Ascending aorta (tissue), 2 donors: ENCODE measurements at regions not wholly inside any gene's neighbourhood (a gene's known extent, or its start where the extent isn't known, plus 50 kb on each side); places are given as distances from the start of the nearest gene placed in this dataset.

Experiments
- DNase-seq, 2 donors: peaks; one replicate each; pipeline ENCODE4 v3.0.0-alpha.2; 2019; ENCODE audit warnings: low spot score in 2 of 2
- H3K27ac ChIP-seq, 2 donors: fragments of 200-600 bp; sonication (generic); one replicate each; pipeline ENCODE4 v1.5.1; 2016 to 2017; ENCODE audit warnings: mild to moderate bottlenecking in 1 of 2
- H3K27me3 ChIP-seq: fragments of 200-600 bp; sonication (generic); one replicate; pipeline ENCODE4 v1.5.1; 2017
- H3K36me3 ChIP-seq, 2 donors: fragments of 200-600 bp; sonication (generic); one replicate each; pipeline ENCODE4 v1.5.1; 2016
- H3K4me1 ChIP-seq, 2 donors: fragments of 200-600 bp; sonication (generic); one replicate each; pipeline ENCODE4 v1.5.1; 2016 to 2017; ENCODE audit warnings: mild to moderate bottlenecking in 1 of 2
- H3K4me3 ChIP-seq, 2 donors: fragments of 200-600 bp; sonication (generic); one replicate each; pipeline ENCODE4 v1.5.1; 2016 to 2017; ENCODE audit warnings: mild to moderate bottlenecking in 1 of 2
- H3K9me3 ChIP-seq, 2 donors: fragments of 200-600 bp; sonication (generic); one replicate each; pipeline ENCODE4 v1.5.1; 2016
- intact Hi-C: fragments of 100-400 bp; cut with DNase I; formaldehyde crosslinking; loops from one replicate; pipeline ENCODE4 v1.15.1; 2023
- TF ChIP-seq, protein P1 (sequence below), 3 experiments: fragments of 200-600 bp in 2 of 3; fragments of 450-650 bp in 1 of 3; sonication (generic) in 2 of 3; IDR thresholded peaks; one replicate each; pipeline ENCODE4 v1.5.1; 2016 to 2019; ENCODE audit warnings: antibody characterized with exemption in 3 of 3, mild to moderate bottlenecking in 1 of 3, moderate library complexity in 1 of 3

DNA sequence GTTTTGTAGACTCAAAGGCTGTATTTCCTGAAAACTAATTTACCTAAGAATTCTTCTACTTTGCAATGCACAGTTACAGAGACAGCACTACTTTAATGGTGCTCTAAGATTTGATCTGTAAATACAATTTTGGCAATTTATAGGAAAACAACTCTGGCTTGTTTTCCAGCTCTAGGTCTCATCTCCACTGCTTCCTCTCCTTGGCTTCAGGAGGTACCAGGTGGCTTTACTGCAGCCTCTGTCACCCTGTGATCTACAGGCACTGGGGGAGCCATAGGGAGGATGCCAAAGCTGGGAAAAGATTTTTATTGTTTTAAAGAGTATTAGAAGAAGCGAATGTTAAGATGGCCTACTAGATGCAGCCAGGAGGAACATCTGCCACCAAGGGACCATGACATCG is 1563.6 kb downstream of the OLFM4 start:
- no peaks in the 10 kb centered on the region for H3K4me1 ChIP-seq
- H3K9me3 ChIP-seq, result no peaks in the 10 kb centered on the region
- TF ChIP-seq, protein P1, sequence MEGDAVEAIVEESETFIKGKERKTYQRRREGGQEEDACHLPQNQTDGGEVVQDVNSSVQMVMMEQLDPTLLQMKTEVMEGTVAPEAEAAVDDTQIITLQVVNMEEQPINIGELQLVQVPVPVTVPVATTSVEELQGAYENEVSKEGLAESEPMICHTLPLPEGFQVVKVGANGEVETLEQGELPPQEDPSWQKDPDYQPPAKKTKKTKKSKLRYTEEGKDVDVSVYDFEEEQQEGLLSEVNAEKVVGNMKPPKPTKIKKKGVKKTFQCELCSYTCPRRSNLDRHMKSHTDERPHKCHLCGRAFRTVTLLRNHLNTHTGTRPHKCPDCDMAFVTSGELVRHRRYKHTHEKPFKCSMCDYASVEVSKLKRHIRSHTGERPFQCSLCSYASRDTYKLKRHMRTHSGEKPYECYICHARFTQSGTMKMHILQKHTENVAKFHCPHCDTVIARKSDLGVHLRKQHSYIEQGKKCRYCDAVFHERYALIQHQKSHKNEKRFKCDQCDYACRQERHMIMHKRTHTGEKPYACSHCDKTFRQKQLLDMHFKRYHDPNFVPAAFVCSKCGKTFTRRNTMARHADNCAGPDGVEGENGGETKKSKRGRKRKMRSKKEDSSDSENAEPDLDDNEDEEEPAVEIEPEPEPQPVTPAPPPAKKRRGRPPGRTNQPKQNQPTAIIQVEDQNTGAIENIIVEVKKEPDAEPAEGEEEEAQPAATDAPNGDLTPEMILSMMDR (IDR thresholded peaks at IDR 0.05), result no peak
- intact Hi-C loops, result no loop called here
- DNase-seq, result no peak
- no peaks in the 10 kb centered on the region for H3K27me3 ChIP-seq
- no peaks in the 10 kb centered on the region for H3K36me3 ChIP-seq
- H3K27ac ChIP-seq, result no peak overlapping the region
- H3K4me3 ChIP-seq, result no peak overlapping the region

DNA sequence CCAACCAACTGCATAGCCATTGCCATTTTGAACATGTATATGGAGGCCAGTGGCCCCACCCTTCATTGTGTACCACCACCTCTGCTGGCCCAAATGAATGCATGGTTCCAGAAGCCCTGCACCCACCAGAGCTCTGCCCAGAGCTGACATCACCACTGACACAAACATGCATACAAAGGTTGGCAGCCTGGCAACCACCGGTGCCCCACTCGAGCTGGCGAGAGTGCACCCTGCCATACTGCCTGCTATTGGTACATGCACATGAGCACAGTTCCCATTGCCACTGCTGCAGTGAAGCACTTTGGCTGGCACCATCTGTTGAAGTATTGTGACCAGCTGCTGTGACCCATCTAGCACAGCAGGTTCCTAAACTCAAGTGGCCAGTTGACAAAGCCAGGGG is 1564.9 kb downstream of the OLFM4 start:
- TF ChIP-seq, protein P1 (IDR thresholded peaks at IDR 0.05), result no peak
- Histone ChIP-seq H3K27me3 (no peaks in the 10 kb centered on the region), H3K27ac (no peak overlapping the region), H3K9me3 (no peaks in the 10 kb centered on the region), H3K36me3 (no peaks in the 10 kb centered on the region), H3K4me1 (no peaks in the 10 kb centered on the region), H3K4me3 (no peak overlapping the region)
- intact Hi-C loops, result no loop called here
- DNase-seq, result no peak

DNA sequence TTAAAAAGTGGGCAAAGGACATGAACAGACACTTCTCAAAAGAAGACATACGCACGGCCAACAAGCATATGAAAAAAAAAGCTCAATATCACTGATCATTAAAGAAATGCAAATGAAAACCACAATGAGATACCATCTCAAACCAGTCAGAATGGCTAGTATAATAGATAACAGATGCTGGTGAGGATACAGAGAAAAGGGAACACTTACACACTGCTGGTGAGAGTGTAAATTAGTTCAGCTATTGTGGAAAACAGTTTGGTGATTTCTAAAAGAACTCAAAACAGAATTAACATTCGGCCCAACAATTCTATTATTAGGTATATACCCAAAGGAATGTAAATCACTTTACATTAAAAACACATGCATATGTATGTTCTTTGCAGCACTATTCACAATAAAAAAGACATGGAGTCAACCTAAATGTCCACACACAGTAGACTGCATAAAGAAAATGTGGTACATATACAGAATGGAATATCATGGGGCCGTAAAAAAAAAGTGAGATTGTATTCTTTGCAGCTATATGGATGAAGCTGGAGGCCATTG is 1569.0 kb downstream of the OLFM4 start:
- no peaks in the 10 kb centered on the region for H3K27me3 ChIP-seq
- DNase-seq, result no peak
- TF ChIP-seq, protein P1 (IDR thresholded peaks at IDR 0.05), result no peak
- no peak overlapping the region for H3K27ac ChIP-seq
- no peaks in the 10 kb centered on the region for H3K4me1 ChIP-seq
- no peak overlapping the region for H3K4me3 ChIP-seq
- intact Hi-C loops, result no loop called here
- H3K36me3 ChIP-seq, result no peaks in the 10 kb centered on the region
- no peaks in the 10 kb centered on the region for H3K9me3 ChIP-seq

DNA sequence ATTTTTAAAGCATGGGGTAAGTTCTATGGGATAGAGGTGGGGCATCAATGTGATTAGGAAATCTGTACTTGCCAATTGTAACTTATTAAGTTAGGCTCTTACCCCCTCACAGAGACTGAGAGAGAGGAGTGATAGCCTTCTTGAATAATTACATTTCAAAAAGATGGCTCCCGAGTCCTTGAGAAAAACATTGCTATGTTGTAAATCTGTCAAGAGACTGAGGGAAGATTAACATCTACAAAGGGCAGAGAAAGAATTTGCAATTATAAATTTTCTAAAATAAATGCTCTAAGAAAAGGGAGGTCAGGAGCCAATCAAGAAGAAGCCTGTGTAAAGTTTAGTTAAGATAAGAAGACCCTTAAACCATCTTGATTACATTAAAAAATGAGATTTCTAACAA is 1570.8 kb downstream of the OLFM4 start:
- intact Hi-C loops, result no loop called here
- H3K27me3 ChIP-seq, result no peaks in the 10 kb centered on the region
- no peak overlapping the region for H3K4me3 ChIP-seq
- no peak overlapping the region for H3K27ac ChIP-seq
- no peaks in the 10 kb centered on the region for H3K4me1 ChIP-seq
- TF ChIP-seq, protein P1 (IDR thresholded peaks at IDR 0.05), result no peak
- DNase-seq, result no peak
- no peaks in the 10 kb centered on the region for H3K9me3 ChIP-seq
- no peaks in the 10 kb centered on the region for H3K36me3 ChIP-seq

DNA sequence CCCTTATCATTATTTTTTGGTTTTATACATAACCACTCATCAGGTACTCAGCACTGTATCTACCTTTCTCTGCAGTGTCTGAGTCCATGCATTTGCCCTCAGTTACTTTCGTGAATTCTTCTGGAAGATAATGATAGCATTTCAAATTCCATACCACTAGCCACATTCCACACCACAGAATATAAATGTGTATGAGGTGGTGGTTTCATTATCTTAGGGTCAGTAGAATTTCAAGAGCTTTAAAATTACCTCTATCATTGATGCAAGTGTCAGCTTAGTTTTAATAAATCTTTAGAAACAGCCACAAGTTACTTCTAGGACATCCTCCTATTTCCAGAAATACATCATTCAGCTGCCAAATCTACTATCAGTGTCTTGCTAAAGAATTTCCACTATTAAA is 1578.3 kb downstream of the OLFM4 start:
- H3K27me3 ChIP-seq, result no peaks in the 10 kb centered on the region
- H3K9me3 ChIP-seq, result no peaks in the 10 kb centered on the region
- H3K36me3 ChIP-seq, result no peaks in the 10 kb centered on the region
- H3K27ac ChIP-seq, result no peak overlapping the region
- DNase-seq, result no peak
- intact Hi-C loops, result no loop called here
- TF ChIP-seq, protein P1 (IDR thresholded peaks at IDR 0.05), result no peak
- H3K4me1 ChIP-seq, result no peaks in the 10 kb centered on the region
- H3K4me3 ChIP-seq, result no peak overlapping the region

DNA sequence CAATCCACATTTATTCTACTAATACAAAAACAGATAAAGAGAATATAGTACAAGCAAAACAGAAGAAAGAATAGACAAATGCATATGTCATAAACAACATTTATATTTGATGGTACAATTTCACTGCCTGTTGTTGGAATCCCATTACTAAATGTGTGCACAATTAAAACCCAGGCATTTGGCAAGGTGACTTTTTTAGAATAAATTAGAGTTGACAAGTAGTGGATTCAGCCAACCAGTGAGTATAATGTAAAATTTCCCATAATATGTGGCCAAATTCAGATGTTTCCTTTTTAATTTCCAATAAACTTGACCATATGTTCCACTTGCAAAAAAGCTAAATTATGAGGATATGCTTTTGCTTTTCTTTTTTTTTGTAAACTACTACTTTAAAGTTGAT is 1578.8 kb downstream of the OLFM4 start:
- Histone ChIP-seq H3K4me3 (no peak overlapping the region), H3K27me3 (no peaks in the 10 kb centered on the region), H3K4me1 (no peaks in the 10 kb centered on the region), H3K36me3 (no peaks in the 10 kb centered on the region), H3K9me3 (no peaks in the 10 kb centered on the region), H3K27ac (no peak overlapping the region)
- intact Hi-C loops, result no loop called here
- no peak for DNase-seq
- TF ChIP-seq, protein P1 (IDR thresholded peaks at IDR 0.05), result no peak
